Kidney epithelial cell (primary cell): ENCODE measurements at regions not wholly inside any gene's neighbourhood (a gene's known extent, or its start where the extent isn't known, plus 50 kb on each side); places are given as distances from the start of the nearest gene placed in this dataset.

ENCODE experiments used
- DNase-seq: peaks from one replicate; pipeline ENCODE4 v3.0.0-alpha.2; 2010; ENCODE audit warnings: low read depth
- H3K27me3 ChIP-seq: 2 replicates; pipeline ENCODE4 v1.6.0; 2011; ENCODE audit warnings: low read length; ENCODE audit not compliant: control insufficient read depth, insufficient read depth
- H3K36me3 ChIP-seq: 2 replicates; pipeline ENCODE4 v1.5.1; 2011; ENCODE audit warnings: low read length; ENCODE audit not compliant: control insufficient read depth, insufficient read depth
- H3K4me3 ChIP-seq: 2 replicates; pipeline ENCODE4 v1.5.1; 2011; ENCODE audit warnings: low read depth, mild to moderate bottlenecking, control low read depth, low read length
- TF ChIP-seq, protein P1 (sequence below): IDR thresholded peaks from 2 replicates; pipeline ENCODE4 v1.5.1; 2011; ENCODE audit warnings: mild to moderate bottlenecking, moderate library complexity, low read length, control low read depth, inconsistent platforms; ENCODE audit not compliant: insufficient read depth, poor library complexity, severe bottlenecking

DNA sequence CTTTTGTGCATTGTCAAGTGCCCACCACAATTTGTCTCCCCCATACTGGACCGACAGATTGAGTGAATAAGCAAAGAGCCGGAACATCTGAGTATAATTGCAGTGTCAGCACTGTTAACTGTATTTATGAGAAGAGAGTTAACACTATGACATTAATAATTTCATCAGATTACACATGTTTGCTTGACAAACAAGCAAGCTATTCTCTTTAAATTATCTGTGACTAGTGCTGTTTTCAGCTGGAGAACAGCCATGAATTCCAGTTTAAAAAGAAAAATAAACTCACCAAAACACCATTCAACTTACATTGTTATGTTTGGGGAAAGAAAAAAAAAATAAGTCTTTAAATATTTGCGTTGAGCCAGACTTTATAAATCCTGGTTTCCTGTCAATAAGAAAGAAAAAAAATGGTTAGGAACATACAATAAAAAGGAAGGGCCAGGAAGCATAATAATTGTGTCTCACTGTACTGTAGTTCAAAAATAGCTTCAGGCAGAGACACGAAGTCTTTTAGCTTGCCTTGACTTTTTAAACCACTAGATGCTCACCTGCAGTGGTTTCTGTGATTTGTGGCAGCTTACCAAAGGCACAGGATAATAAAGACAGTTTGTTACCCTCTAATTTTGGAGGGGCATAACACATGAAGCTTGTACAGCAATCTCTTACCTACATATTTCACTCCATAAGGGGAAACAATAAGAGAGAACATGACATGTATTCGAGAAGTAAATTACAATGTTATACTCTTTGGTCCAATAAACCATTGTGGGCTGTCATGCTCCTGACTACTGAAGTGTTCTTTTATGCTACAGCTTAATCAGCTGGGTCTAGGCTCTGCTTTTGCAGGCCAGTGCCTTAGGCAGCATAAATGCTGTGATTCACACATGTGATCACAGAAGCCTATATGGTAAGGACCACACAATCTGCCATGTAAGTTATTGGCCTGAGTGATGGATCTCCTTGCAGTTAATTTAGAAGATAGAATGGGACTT lies 302.0 kb upstream of the ADGRL2 start:
- Histone ChIP-seq H3K36me3 (no peaks in the 10 kb centered on the region), H3K4me3 (no peak overlapping the region), H3K27me3 (no peaks in the 10 kb centered on the region)
- DNase-seq: no peak
- TF ChIP-seq, protein P1, sequence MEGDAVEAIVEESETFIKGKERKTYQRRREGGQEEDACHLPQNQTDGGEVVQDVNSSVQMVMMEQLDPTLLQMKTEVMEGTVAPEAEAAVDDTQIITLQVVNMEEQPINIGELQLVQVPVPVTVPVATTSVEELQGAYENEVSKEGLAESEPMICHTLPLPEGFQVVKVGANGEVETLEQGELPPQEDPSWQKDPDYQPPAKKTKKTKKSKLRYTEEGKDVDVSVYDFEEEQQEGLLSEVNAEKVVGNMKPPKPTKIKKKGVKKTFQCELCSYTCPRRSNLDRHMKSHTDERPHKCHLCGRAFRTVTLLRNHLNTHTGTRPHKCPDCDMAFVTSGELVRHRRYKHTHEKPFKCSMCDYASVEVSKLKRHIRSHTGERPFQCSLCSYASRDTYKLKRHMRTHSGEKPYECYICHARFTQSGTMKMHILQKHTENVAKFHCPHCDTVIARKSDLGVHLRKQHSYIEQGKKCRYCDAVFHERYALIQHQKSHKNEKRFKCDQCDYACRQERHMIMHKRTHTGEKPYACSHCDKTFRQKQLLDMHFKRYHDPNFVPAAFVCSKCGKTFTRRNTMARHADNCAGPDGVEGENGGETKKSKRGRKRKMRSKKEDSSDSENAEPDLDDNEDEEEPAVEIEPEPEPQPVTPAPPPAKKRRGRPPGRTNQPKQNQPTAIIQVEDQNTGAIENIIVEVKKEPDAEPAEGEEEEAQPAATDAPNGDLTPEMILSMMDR: no peak

DNA sequence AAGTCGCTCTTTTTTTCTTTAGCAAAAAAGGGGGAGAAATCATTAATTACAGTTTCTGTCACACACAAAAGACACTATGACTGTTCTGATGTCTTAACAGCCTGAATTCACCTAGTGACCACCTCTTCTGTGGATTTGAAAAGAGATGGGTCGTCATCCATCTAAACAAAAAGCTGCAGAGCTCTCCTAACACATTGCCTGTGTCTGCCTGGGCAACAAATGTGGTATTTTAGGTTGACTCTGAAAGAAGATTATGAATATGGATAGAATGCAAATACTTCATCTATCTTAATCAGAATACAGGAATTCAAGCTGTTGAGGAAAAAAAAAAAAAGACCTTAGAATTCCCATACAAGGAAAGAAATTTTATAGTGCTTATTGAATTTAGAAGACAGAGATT lies 304.4 kb upstream of the ADGRL2 start:
- no peaks in the 10 kb centered on the region for H3K27me3 ChIP-seq
- H3K4me3 ChIP-seq: no peak overlapping the region
- DNase-seq: no peak
- H3K36me3 ChIP-seq: no peaks in the 10 kb centered on the region
- TF ChIP-seq, protein P1: no peak

DNA sequence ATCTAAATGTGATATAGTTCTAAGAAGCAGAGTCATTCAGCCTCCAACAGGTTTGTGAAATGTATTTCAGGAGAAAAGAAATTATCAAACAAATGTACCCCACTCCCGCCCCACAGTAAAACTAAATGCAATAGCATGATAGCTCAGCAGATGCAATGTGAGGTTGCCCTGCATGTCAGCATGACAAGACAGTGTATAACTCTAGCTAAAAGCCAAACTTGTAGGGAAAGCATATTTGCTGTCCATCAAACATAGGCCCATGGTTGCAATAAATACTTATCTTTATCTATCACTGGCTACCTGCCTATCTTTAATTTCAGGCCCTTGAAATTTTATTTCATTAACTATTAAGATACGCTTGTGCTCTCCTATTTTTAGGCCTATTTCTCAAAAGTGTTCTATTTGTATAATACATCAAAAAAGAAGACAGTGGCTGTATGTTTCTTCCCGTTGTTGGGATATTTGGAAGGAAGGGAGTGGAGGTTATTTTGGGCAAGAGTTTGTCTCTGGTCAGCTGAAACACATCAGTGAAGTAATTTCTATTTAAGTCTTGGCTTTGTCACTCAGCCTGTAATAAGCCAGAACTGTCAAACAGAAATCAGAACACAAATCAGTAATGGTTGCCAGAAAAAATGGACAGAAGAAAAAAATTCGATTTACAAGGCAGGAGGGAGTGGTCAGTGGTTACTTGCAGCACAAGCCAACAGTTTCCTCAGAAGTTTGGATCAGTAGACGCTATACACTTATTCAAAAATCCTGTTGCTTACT lies 307.4 kb upstream of the ADGRL2 start:
- Histone ChIP-seq H3K36me3 (no peaks in the 10 kb centered on the region), H3K27me3 (no peaks in the 10 kb centered on the region), H3K4me3 (no peak overlapping the region)
- no peak for DNase-seq
- TF ChIP-seq, protein P1: no peak

DNA sequence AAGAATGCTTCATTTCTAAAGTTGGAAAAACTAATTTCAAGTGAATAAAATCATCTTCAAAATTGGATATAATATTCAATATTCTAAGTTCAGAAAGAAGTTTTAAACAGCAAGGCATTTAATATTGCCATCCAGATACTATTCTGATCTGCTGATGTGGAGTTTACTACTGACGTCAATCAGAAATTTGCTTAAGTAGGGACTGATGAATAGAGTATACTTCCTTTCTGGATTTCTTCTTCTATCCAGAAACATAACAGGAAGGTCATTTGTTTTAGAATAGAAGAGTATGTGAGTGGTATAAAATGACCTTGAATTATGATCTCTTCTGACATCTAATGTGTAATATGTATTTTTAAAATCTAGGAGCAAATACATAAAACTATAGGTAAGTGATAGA lies 308.1 kb upstream of the ADGRL2 start:
- TF ChIP-seq, protein P1: no peak
- no peak for DNase-seq
- no peaks in the 10 kb centered on the region for H3K36me3 ChIP-seq
- H3K27me3 ChIP-seq: no peaks in the 10 kb centered on the region
- no peak overlapping the region for H3K4me3 ChIP-seq

DNA sequence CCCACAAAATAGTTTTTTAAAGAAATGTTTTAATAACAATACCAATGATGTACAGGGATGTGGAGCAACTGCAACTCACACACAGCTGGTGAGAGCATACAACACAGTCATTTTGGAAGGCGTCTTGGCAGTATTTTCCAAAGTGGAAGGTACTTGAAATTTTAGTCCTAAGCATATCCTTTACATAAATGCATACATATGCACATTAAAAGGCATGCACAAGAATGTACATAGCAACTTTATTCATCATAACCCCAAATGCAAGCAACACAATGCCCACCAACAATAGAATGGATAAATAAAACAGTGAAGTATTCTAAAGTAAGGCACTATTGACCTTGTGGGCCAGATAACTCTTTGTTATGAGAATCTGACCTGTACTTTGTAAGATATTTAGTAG lies 310.1 kb upstream of the ADGRL2 start:
- TF ChIP-seq, protein P1: no peak
- no peak overlapping the region for H3K4me3 ChIP-seq
- DNase-seq: no peak
- H3K36me3 ChIP-seq: no peaks in the 10 kb centered on the region
- H3K27me3 ChIP-seq: no peaks in the 10 kb centered on the region
